ENCODE measurements at regions not wholly inside any gene's neighbourhood (a gene's known extent, or its start where the extent isn't known, plus 50 kb on each side); places are given as distances from the start of the nearest gene placed in this dataset.

DNA sequence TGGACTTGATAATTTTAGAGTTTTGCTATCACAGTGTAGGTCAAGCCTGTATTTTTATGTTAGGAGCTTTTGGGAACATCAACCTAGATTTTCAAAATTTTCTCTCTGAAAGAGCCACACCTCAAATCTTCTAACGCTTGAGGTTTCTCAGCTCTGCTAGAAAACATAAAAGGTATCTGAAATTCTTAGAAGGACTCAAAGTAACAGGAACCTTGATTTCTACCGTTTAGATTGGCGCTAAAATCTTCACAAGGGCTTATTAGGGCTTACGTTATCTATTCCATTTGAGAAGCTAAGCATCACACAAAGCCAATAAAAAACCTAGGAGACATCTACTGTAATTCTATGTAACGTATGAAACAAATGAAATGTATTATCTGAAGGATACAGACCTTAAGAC is 192.4 kb downstream of the AHR start:
- no peak overlapping the region for H3K4me3 ChIP-seq (ENCODE audit: low read length)
- no peaks in the 10 kb centered on the region for H3K79me2 ChIP-seq (replicated peaks; ENCODE audit: insufficient read depth, low read length)
- no peaks in the 10 kb centered on the region for H3K36me3 ChIP-seq (ENCODE audit: insufficient read depth, low read length)
- no peaks in the 10 kb centered on the region for H3K9me2 ChIP-seq (ENCODE audit: insufficient read depth, low read length)
- H3K9ac ChIP-seq (ENCODE audit: low read length): no peak overlapping the region
- H3K4me2 ChIP-seq (ENCODE audit: low read length): no peak overlapping the region
- no peaks in the 10 kb centered on the region for H4K20me1 ChIP-seq (ENCODE audit: insufficient read depth)
- no peaks in the 10 kb centered on the region for H3F3A ChIP-seq (ENCODE audit: insufficient read depth, low read length, poor library complexity, severe bottlenecking)
- H3K27me3 ChIP-seq (ENCODE audit: insufficient read depth, low read depth, low read length): no peaks in the 10 kb centered on the region
- H2AFZ ChIP-seq (ENCODE audit: low read depth, low read length): no peak overlapping the region
- H3K9me3 ChIP-seq (ENCODE audit: low read length): no peaks in the 10 kb centered on the region
- no peak for TF ChIP-seq EP300 (conservative IDR thresholded peaks at IDR 0.05; ENCODE audit: poor library complexity, severe bottlenecking)
- H3K27ac ChIP-seq (ENCODE audit: low read length): no peak overlapping the region

DNA sequence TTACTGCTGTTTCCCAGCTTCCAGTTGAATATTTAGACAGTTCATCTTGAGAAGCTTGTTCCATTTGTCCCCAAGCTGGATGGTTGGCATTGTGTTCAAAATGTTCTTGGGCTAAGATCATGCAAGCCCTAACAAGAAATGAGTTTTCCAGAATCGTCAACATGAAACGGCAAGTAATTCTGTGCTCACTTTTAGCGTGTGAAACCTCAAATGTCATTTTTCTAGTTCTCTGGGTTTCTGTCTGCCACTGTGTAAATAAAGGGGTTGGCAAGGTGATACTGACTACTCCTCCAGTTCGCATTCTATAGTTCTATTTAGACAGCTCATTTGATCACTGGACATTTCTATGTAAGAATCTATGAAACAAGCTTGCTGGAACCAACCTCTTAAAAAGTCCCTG is 194.0 kb downstream of the AHR start:
- H4K20me1 ChIP-seq (ENCODE audit: insufficient read depth): no peaks in the 10 kb centered on the region
- no peaks in the 10 kb centered on the region for H3K79me2 ChIP-seq (replicated peaks; ENCODE audit: insufficient read depth, low read length)
- no peak overlapping the region for H2AFZ ChIP-seq (ENCODE audit: low read depth, low read length)
- H3K9me3 ChIP-seq (ENCODE audit: low read length): no peaks in the 10 kb centered on the region
- no peaks in the 10 kb centered on the region for H3K36me3 ChIP-seq (ENCODE audit: insufficient read depth, low read length)
- no peak overlapping the region for H3K4me3 ChIP-seq (ENCODE audit: low read length)
- H3K27me3 ChIP-seq (ENCODE audit: insufficient read depth, low read depth, low read length): no peaks in the 10 kb centered on the region
- H3F3A ChIP-seq (ENCODE audit: insufficient read depth, low read length, poor library complexity, severe bottlenecking): no peaks in the 10 kb centered on the region
- no peak for TF ChIP-seq EZH2 (IDR thresholded peaks at IDR 0.05; ENCODE audit: borderline replicate concordance, insufficient read depth, low read length, poor library complexity, severe bottlenecking)
- no peak for TF ChIP-seq POLR2AphosphoS5 (IDR thresholded peaks at IDR 0.05)
- TF ChIP-seq, protein P1, sequence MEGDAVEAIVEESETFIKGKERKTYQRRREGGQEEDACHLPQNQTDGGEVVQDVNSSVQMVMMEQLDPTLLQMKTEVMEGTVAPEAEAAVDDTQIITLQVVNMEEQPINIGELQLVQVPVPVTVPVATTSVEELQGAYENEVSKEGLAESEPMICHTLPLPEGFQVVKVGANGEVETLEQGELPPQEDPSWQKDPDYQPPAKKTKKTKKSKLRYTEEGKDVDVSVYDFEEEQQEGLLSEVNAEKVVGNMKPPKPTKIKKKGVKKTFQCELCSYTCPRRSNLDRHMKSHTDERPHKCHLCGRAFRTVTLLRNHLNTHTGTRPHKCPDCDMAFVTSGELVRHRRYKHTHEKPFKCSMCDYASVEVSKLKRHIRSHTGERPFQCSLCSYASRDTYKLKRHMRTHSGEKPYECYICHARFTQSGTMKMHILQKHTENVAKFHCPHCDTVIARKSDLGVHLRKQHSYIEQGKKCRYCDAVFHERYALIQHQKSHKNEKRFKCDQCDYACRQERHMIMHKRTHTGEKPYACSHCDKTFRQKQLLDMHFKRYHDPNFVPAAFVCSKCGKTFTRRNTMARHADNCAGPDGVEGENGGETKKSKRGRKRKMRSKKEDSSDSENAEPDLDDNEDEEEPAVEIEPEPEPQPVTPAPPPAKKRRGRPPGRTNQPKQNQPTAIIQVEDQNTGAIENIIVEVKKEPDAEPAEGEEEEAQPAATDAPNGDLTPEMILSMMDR (IDR thresholded peaks at IDR 0.05; ENCODE audit: poor library complexity, severe bottlenecking): no peak
- TF ChIP-seq, protein P2, sequence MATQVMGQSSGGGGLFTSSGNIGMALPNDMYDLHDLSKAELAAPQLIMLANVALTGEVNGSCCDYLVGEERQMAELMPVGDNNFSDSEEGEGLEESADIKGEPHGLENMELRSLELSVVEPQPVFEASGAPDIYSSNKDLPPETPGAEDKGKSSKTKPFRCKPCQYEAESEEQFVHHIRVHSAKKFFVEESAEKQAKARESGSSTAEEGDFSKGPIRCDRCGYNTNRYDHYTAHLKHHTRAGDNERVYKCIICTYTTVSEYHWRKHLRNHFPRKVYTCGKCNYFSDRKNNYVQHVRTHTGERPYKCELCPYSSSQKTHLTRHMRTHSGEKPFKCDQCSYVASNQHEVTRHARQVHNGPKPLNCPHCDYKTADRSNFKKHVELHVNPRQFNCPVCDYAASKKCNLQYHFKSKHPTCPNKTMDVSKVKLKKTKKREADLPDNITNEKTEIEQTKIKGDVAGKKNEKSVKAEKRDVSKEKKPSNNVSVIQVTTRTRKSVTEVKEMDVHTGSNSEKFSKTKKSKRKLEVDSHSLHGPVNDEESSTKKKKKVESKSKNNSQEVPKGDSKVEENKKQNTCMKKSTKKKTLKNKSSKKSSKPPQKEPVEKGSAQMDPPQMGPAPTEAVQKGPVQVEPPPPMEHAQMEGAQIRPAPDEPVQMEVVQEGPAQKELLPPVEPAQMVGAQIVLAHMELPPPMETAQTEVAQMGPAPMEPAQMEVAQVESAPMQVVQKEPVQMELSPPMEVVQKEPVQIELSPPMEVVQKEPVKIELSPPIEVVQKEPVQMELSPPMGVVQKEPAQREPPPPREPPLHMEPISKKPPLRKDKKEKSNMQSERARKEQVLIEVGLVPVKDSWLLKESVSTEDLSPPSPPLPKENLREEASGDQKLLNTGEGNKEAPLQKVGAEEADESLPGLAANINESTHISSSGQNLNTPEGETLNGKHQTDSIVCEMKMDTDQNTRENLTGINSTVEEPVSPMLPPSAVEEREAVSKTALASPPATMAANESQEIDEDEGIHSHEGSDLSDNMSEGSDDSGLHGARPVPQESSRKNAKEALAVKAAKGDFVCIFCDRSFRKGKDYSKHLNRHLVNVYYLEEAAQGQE (IDR thresholded peaks at IDR 0.05; ENCODE audit: borderline replicate concordance): no peak
- TF ChIP-seq SMC3 (conservative IDR thresholded peaks at IDR 0.05; ENCODE audit: poor library complexity): no peak
- TF ChIP-seq TAF1 (IDR thresholded peaks at IDR 0.05; ENCODE audit: low read depth): no peak
- TF ChIP-seq RAD21 (conservative IDR thresholded peaks at IDR 0.05): no peak
- TF ChIP-seq EP300 (conservative IDR thresholded peaks at IDR 0.05; ENCODE audit: poor library complexity, severe bottlenecking): no peak
- no peak for TF ChIP-seq MXI1 (conservative IDR thresholded peaks at IDR 0.05; ENCODE audit: poor library complexity, severe bottlenecking)
- H3K4me2 ChIP-seq (ENCODE audit: low read length): no peak overlapping the region
- no peaks in the 10 kb centered on the region for H3K9me2 ChIP-seq (ENCODE audit: insufficient read depth, low read length)
- H3K27ac ChIP-seq (ENCODE audit: low read length): no peak overlapping the region
- H3K9ac ChIP-seq (ENCODE audit: low read length): no peak overlapping the region

DNA sequence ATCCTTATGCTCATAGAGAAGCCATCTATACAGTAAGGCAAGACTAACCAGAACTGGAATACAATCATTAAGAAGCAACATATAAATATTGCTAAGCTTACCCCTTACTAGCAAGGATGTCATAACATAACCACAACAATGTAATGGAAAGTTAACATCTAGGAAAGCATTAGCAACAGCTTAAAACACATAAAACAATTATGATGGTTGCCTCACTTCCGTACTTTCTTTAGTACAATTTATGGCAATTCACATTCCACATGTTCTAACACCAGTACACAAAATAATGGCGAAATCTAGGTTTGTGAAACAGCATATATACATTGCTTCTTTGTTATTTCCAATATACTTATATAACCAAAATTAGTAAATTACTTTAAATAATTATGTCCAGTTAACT is 195.0 kb downstream of the AHR start:
- no peaks in the 10 kb centered on the region for H3K36me3 ChIP-seq (ENCODE audit: insufficient read depth, low read length)
- H3F3A ChIP-seq (ENCODE audit: insufficient read depth, low read length, poor library complexity, severe bottlenecking): no peaks in the 10 kb centered on the region

More for the DNA sequence above, 195.0 kb downstream of the AHR start:
- H3K79me2 ChIP-seq (replicated peaks; ENCODE audit: insufficient read depth, low read length): no peaks in the 10 kb centered on the region
- no peak overlapping the region for H3K4me3 ChIP-seq (ENCODE audit: low read length)
- no peaks in the 10 kb centered on the region for H4K20me1 ChIP-seq (ENCODE audit: insufficient read depth)
- no peak overlapping the region for H3K4me2 ChIP-seq (ENCODE audit: low read length)
- H3K9me2 ChIP-seq (ENCODE audit: insufficient read depth, low read length): no peaks in the 10 kb centered on the region
- no peaks in the 10 kb centered on the region for H3K9me3 ChIP-seq (ENCODE audit: low read length)
- H3K27me3 ChIP-seq (ENCODE audit: insufficient read depth, low read depth, low read length): no peaks in the 10 kb centered on the region
- H3K9ac ChIP-seq (ENCODE audit: low read length): no peak overlapping the region
- no peak overlapping the region for H3K27ac ChIP-seq (ENCODE audit: low read length)
- TF ChIP-seq TAF1 (IDR thresholded peaks at IDR 0.05; ENCODE audit: low read depth): no peak
- no peak for TF ChIP-seq SMC3 (conservative IDR thresholded peaks at IDR 0.05; ENCODE audit: poor library complexity)
- TF ChIP-seq, protein P2 (IDR thresholded peaks at IDR 0.05; ENCODE audit: borderline replicate concordance): no peak
- no peak for TF ChIP-seq RAD21 (conservative IDR thresholded peaks at IDR 0.05)
- no peak for TF ChIP-seq EZH2 (IDR thresholded peaks at IDR 0.05; ENCODE audit: borderline replicate concordance, insufficient read depth, low read length, poor library complexity, severe bottlenecking)
- TF ChIP-seq POLR2AphosphoS5 (IDR thresholded peaks at IDR 0.05): no peak
- no peak for TF ChIP-seq EP300 (conservative IDR thresholded peaks at IDR 0.05; ENCODE audit: poor library complexity, severe bottlenecking)
- TF ChIP-seq, protein P1 (IDR thresholded peaks at IDR 0.05; ENCODE audit: poor library complexity, severe bottlenecking): no peak
- TF ChIP-seq MXI1 (conservative IDR thresholded peaks at IDR 0.05; ENCODE audit: poor library complexity, severe bottlenecking): no peak
- no peak overlapping the region for H2AFZ ChIP-seq (ENCODE audit: low read depth, low read length)
